ENCODE measurements at regions not wholly inside any gene's neighbourhood (a gene's known extent, or its start where the extent isn't known, plus 50 kb on each side); places are given as distances from the start of the nearest gene placed in this dataset.

DNA sequence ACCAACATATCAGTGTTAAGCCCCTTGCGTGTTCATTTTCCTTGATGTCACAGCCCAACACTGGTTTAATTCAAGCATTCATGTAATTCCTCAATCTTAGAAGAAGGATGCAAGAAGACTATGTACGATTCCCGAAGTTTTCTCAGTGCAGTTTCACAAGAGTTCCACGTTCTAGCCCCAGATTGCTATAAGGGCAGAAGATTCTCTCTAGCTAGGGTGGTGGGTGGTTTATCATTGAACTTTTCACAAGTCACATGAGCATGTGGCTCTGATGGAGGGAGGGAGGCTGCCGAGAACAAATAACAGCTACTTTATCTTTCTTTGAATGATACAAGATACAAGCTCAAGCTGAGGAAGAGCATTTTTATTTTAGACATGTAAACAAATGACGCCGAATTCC, 71.9 kb upstream of the NHSL1 start:
- TF ChIP-seq CTCF (IDR thresholded peaks at IDR 0.05; ENCODE audit: control extremely low read depth in 1 of 3, insufficient read depth in 1 of 3, low read depth in 1 of 3, low read length in 3 of 3), result no peak
- TF ChIP-seq POLR2A (IDR thresholded peaks at IDR 0.05; ENCODE audit: control extremely low read depth in 1 of 2, low read depth in 2 of 2, low read length in 2 of 2), result no peak
- TF ChIP-seq GTF2F1 (IDR thresholded peaks at IDR 0.05; ENCODE audit: borderline replicate concordance, low read depth, low read length), result no peak
- no peak for TF ChIP-seq JUND (IDR thresholded peaks at IDR 0.05; ENCODE audit: low read length)
- TF ChIP-seq SP4 (IDR thresholded peaks at IDR 0.05; ENCODE audit: low read length), result no peak
- TF ChIP-seq TCF12 (IDR thresholded peaks at IDR 0.05; ENCODE audit: low read depth, low read length), result no peak
- TF ChIP-seq GABPA (IDR thresholded peaks at IDR 0.05; ENCODE audit: borderline replicate concordance, insufficient read depth, low read length), result no peak
- no peak for TF ChIP-seq SAP30 (IDR thresholded peaks at IDR 0.05; ENCODE audit: insufficient read depth, insufficient replicate concordance, low read length)
- no peak for TF ChIP-seq TEAD4 (IDR thresholded peaks at IDR 0.05; ENCODE audit: low read depth, low read length)
- no peak for TF ChIP-seq ATF2 (IDR thresholded peaks at IDR 0.05; ENCODE audit: low read length)
- no peak for TF ChIP-seq NRF1 (IDR thresholded peaks at IDR 0.05; ENCODE audit: low read depth, low read length)
- no peak for TF ChIP-seq SP1 (IDR thresholded peaks at IDR 0.05; ENCODE audit: low read depth, low read length)
- TF ChIP-seq POLR2AphosphoS5 (IDR thresholded peaks at IDR 0.05; ENCODE audit: low read depth, low read length), result no peak
